Peyer's patch (tissue), 4 donors: ENCODE measurements at regions not wholly inside any gene's neighbourhood (a gene's known extent, or its start where the extent isn't known, plus 50 kb on each side); places are given as distances from the start of the nearest gene placed in this dataset.

Source experiments
- DNase-seq, 3 donors: peaks; one replicate each; pipeline ENCODE4 v3.0.0-alpha.2; 2017 to 2019
- H3K27ac ChIP-seq, 4 donors: fragments of 200-600 bp; sonication (generic); one replicate each; pipeline ENCODE4 v1.5.1; 2016 to 2019
- H3K27me3 ChIP-seq, 2 donors: fragments of 200-600 bp; sonication (generic); one replicate each; pipeline ENCODE4 v1.5.1; 2019
- H3K36me3 ChIP-seq, 3 donors: fragments of 200-600 bp; sonication (generic); one replicate each; pipeline ENCODE4 v1.5.1; 2016 to 2019
- H3K4me1 ChIP-seq, 4 donors: fragments of 200-600 bp; sonication (generic); one replicate each; pipeline ENCODE4 v1.5.1; 2016 to 2019
- H3K4me3 ChIP-seq, 4 donors: fragments of 200-600 bp; sonication (generic); 1 replicate in 3 of 4; 2 replicates in 1 of 4; pipeline ENCODE4 v1.5.1; 2016 to 2019; ENCODE audit warnings: mild to moderate bottlenecking in 1 of 4
- H3K9me3 ChIP-seq, 4 donors: fragments of 200-600 bp; sonication (generic); one replicate each; pipeline ENCODE4 v1.5.1; 2016 to 2019; ENCODE audit warnings: mild to moderate bottlenecking in 1 of 4
- CTCF ChIP-seq, 6 experiments: fragments of 450-650 bp in 4 of 6; fragments of 200-600 bp in 2 of 6; sonication (generic) in 1 of 6; IDR thresholded peaks; one replicate each; pipeline ENCODE4 v1.5.1; 2017 to 2019; ENCODE audit warnings: antibody characterized with exemption in 6 of 6, mild to moderate bottlenecking in 3 of 6, moderate library complexity in 1 of 6
- POLR2A ChIP-seq, 2 donors: fragments of 450-650 bp; IDR thresholded peaks; one replicate each; pipeline ENCODE4 v1.5.1; 2017; ENCODE audit warnings: antibody characterized with exemption in 2 of 2, mild to moderate bottlenecking in 2 of 2, moderate library complexity in 2 of 2

- no peaks in the 10 kb centered on the region for H3K9me3 ChIP-seq
- no peaks in the 10 kb centered on the region for H3K27me3 ChIP-seq
- no peak overlapping the region for H3K4me3 ChIP-seq
- H3K4me1 ChIP-seq: no peaks in the 10 kb centered on the region
- H3K36me3 ChIP-seq: no peaks in the 10 kb centered on the region
- no peak for TF ChIP-seq CTCF (IDR thresholded peaks at IDR 0.05)
- TF ChIP-seq POLR2A (IDR thresholded peaks at IDR 0.05): no peak
- DNase-seq: no peak
- no peak overlapping the region for H3K27ac ChIP-seq
These were observed 54.9 kb upstream of the ABCB5 start for GRCh38 chr7:20560325-20561180.

GRCh38 chr7:20561466-20561865, 54.0 kb upstream of the ABCB5 start:
- Histone ChIP-seq H3K27ac (no peak overlapping the region), H3K27me3 (no peaks in the 10 kb centered on the region), H3K4me3 (no peak overlapping the region), H3K36me3 (no peaks in the 10 kb centered on the region), H3K9me3 (no peaks in the 10 kb centered on the region), H3K4me1 (no peaks in the 10 kb centered on the region)
- no peak for TF ChIP-seq CTCF (IDR thresholded peaks at IDR 0.05)
- no peak for TF ChIP-seq POLR2A (IDR thresholded peaks at IDR 0.05)
- no peak for DNase-seq

- TF ChIP-seq CTCF (IDR thresholded peaks at IDR 0.05) (no peak), POLR2A (IDR thresholded peaks at IDR 0.05) (no peak)
- no peaks in the 10 kb centered on the region for H3K9me3 ChIP-seq
- no peak overlapping the region for H3K27ac ChIP-seq
- no peak for DNase-seq
- no peaks in the 10 kb centered on the region for H3K27me3 ChIP-seq
- no peak overlapping the region for H3K4me3 ChIP-seq
- H3K4me1 ChIP-seq: no peaks in the 10 kb centered on the region
- no peaks in the 10 kb centered on the region for H3K36me3 ChIP-seq
These were observed 53.6 kb upstream of the ABCB5 start for GRCh38 chr7:20561908-20562307.

GRCh38 chr7:20562461-20562860, 53.0 kb upstream of the ABCB5 start:
- Histone ChIP-seq H3K9me3 (no peaks in the 10 kb centered on the region), H3K27ac (no peak overlapping the region), H3K27me3 (no peaks in the 10 kb centered on the region), H3K4me1 (no peaks in the 10 kb centered on the region), H3K4me3 (no peak overlapping the region), H3K36me3 (no peaks in the 10 kb centered on the region)
- DNase-seq: no peak
- no peak for TF ChIP-seq CTCF (IDR thresholded peaks at IDR 0.05)
- no peak for TF ChIP-seq POLR2A (IDR thresholded peaks at IDR 0.05)
